DMS79 treated with DMSO at 0.1 percent for 48 hours (cell line): ENCODE measurements at regions not wholly inside any gene's neighbourhood (a gene's known extent, or its start where the extent isn't known, plus 50 kb on each side); places are given as distances from the start of the nearest gene placed in this dataset.
A peak's percentile ranks its signal among the peaks of the same experiment; 100 is the strongest.
"Not testable (repeated sequence)": the region's sequence is repeated elsewhere in the genome, so short reads cannot be mapped to it uniquely, and the experiment has no call there.

Source experiments
- DNase-seq: peaks from one replicate; lab custom pipeline; 2025; lab: John Stamatoyannopoulos, UW

DNA sequence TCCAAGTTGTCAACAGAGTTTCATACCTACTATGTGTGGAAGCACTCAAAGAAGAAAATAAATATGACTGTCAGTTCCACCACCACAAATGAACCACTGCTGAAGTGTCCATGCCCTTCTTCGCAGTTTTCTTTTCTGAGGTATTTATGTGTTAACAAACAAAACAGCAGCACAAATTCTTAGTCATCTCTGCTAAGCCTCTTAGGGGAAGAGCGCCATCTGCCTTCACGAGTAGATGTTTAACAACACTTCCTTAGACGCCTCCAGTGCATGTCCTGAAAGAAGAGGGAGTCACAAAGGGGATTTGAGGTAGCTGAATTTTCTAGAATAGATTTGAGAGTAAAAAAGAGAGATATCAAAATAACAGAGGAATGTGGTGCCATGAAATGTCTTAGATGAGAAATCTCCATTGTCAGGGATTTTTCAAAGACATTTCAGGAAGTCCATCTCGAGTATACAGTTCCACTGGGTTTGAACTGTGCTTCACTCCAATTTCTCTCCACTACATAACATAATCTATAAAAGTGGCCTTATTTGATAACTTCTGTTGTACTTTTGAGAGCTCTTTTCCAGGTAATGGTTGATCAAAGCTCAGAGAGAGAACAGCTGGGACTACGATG lies 775.3 kb upstream of the POM121L12 start:
- DNase-seq: no peak

DNA sequence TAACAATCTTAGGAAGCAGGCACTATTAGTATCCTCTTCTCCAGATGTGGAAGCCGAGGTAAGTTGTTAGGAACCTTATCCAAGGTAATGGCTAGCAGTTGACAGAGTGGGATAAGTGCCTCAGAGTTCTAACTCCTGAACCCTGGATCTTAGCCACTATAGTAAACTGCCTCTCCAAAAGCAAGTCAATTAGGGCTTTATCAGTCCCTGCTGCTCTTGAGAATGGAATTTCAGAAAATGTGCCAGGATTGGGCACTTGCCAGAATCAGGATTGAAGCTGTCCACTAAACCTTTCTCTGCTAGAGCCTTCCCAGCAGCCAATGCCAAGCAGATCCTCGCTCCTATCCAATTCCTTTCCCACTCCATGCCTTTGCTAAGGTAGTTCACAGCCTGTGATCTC lies 777.5 kb upstream of the POM121L12 start:
- DNase-seq: no peak

DNA sequence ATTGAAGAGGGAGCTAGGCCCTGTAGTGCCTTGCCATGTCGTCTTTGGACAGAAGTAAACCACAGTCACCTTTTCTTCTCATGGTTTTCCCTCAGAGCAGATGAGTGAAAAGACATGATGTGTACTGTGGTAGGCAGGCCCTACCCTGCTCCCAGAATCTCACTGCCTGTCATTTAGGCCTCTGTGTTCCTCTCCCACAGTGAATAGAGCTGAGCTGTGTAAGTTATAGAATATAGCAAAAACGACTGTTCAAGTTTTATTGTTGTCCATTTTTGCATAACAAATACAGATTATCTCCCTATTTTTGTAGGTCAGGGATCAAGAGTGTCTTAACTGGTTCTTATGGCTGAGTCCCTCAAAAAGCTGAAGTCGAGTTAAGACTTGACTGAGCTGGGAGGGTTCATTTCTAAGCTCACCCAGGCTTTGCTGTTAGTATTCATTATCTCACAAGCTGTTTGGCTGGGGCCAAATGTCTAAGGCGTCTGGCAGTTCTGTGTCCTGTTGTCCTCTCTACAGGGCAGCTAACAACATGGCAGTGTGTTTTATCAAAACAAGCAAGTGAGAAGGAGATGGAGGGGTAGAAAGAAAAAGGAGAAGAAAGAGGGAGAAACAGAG lies 780.9 kb upstream of the POM121L12 start:
- DNase-seq: no peak

DNA sequence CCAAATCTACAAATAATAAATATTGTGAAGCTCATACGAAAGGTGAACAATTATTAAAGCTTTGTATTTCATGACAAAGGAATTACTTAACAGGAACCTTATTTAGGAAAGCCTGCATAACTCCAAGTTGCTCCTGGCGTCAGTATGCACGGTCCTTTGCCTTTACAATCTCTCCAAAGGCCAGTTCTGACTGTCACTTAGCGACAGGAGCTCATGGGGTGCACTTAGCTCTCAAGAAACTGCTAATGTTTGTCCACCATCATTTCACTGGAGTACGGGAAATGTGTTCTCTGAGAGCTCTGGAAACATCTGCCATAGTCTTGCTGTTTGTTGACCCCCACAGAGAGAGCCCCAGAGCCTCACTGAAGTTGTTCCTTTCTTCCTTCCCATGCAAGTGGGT lies 781.5 kb upstream of the POM121L12 start:
- DNase-seq: no peak

DNA sequence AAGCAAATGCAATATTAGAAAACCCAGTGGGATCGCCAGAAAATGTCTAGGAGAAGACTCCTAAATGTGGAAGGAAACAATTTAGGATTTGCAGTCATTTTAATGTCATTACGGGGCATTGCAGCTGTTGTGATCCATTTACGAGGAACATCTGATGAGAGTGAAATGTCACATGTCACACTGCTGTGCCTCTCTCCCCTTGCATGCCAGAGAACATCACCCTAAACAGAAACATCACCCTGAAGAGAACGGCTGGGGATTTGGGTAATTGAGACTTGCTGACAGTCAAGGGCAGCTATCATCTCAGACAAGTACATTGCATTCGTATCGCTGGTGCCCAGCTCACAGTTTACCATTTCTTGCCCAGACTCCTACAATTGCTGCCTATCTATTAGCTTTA lies 785.7 kb upstream of the POM121L12 start:
- DNase-seq: no peak

DNA sequence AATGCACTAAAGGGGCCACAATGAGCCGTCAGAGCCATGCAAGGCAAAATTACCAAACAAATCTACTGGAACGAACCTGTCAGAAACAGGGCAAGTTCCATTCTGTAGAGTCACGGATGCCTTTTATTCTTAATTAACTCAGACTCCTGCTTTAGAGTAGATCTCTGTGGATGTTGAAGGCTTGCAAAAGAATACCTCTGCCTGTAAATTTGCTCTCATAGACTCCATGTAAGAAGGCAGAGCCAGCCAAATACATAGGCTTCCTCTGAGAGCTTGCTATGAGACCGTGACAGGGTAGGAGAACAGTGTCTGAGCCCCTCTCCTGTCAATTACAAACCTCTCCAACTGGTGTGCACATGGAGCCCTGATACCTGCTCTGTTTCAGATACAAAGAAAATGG lies 787.9 kb upstream of the POM121L12 start:
- no peak for DNase-seq

DNA sequence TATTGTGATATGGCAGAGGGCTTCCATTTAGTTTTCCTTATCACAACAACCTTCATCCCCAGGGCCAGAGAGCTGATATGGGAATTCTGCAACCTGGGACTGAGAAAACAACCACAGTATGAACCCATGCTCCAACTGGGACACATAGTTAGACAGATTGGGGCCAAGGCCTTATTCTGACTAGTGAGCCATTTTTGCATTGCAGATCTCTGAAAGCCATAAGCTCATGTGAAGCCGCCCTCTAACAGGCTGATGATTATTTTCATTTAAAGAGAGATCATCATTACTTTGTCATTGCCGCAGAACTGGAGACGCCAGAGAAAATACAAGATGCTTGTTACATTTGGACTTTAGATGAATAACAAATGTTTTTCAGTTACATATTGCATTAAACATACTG lies 791.7 kb upstream of the POM121L12 start:
- DNase-seq: no peak

DNA sequence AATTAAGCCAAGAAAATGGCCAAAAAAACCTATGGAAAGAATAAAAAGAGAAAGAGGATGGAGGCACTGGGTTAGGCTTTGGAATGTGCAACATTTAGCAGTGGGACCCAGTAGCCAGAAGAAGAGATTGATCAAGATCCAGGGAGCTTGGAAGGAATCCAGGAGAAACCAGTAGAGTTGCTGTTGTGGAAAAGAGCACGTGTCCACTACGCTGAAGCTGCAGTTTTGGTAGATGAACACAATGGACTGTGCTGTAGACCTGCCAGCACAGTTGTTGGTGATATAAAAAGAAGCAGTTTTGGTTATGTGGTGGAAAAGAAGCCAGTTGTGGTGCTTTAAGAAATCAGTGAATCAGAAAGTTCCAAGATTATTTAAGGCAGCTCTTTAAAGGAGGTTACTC lies 802.2 kb upstream of the POM121L12 start:
- DNase-seq: no peak

DNA sequence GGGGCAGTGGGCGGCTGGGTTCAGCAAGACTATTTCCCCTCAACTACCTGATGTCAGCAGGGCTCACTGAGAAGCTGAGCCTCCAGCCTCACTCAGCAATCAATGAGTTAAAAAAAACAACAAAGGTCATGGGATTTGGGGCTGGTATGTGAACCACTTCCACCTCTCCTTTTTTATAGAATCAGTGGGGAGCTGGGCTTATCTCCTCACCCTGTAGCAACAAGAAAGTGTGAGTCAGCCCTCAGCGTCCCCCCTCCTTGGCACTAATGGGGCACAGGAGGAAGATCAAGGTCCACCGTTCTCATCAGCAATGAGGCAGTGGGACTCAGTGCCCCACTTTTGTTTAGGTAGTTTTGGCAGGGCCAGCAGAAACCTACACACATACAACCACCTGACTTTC lies 823.5 kb upstream of the POM121L12 start:
- no peak for DNase-seq

DNA sequence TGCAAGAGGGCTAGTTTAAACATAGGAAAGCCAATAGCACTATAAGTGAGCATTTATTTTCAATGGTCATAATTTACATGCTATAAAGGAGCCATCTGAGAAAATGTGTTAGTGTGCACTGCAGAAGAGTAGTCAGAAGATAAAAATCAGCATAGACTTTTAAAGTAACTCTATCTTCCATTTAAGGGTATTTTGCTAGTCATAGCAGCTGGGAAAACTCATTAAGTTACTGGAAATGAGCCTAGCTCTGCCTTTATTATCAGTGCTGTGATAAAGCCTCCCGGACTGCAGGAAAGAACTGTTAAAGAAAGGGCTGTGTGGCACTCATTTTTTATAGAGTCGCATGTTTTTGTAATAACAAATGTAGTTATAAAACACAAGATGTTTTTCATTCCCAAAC lies 825.8 kb upstream of the POM121L12 start:
- no peak for DNase-seq

DNA sequence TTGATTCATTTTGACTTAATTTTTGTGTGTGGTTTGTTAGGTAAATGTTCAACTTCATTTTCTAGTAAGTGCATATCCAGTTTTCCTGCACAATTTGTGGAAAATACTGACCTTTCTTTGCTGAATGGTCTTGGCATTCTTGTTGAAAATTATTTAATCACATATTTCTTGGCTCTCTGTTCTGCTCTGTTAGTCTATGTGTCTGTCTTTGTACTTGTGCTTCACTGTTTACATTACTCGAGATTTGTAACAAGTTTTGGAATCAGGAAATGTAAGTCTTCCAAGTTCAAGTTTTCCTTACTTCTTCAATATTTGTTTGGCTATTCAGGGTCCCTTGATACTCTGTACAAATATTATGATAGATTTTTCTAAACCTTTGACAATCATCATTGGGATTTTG lies 838.2 kb upstream of the POM121L12 start:
- no peak for DNase-seq

DNA sequence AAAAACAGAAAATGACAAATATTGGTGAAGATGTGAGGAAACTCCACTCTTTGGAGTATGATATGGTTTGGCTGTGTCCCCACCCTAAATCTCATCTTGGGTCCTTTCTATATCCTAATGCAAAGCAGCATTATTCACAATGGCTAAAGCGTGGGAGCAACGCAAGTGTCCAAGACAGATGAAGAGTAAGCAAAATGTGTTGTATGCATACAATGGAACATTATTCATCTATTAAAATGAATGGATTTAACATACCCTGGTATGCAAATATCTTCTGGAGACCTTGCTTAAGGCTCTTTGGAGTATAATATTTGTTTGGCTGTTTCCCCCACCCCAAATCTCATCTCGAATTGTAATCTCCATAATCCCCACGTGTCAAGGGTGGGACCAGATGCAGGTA lies 839.8 kb upstream of the POM121L12 start:
- DNase-seq: no peak

DNA sequence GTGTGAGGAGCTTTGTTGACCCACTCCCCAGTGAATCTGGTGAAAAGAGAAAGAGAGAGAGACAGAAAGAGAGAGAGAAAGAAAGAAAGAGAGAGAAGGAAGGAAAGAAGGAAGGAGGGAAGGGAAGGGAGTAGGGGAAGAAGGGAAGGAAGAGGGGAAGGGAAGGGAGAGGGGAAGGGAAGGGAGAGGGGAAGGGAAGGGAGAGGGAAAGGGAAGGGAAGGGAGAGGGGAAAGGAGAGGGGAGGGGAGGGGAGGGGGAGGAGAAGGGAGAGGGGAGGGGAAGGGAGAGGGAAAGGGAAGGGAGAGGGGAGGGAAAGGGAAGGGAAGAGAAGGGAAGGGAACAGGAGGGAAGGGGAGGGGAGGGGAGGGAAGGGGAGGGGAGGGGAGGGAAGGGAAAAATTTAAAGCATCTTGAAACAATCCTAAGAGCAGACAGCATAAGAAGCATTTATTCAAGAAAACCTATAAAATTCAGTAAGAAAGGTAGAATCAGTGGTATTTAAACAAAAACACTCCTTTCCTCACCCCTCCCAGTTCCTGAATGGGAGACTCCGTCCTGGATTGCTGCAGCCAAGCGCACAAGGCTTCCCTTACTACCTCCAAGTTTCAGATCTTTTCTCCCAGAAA lies 846.2 kb upstream of the POM121L12 start:
- DNase-seq: no peak

DNA sequence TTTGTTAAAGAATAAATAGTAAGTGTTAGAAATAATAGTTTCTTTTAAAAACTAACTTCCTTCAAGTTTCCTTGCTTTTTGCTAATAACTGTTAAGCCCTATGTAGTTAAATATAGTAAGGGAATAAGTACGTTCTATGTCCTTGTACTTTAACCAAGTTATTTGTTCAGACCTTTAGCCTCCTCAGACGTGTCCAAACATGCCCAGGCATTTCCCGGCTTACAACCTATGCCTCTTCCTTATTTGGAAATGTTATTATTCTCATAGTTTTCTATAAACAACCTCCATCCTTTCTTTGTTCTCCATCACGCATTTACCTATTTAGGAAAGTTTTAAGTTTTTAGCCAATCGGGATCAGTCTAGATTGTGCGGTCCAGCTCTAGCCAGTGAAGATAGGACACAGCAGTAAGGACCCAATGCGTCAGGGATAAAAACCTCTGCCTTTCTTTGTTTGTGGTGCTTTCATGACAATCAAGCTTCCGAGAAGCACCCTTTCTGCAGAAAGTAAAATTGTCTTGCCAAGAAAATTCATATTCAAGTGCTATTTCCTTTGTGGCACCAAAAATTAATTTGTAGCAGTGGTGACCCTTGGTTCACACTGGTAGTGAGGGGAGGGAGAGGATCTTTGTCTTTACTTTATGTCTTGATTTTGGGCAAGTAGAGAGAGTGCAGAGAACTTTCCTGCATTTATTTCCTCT lies 851.3 kb upstream of the POM121L12 start:
- no peak for DNase-seq

DNA sequence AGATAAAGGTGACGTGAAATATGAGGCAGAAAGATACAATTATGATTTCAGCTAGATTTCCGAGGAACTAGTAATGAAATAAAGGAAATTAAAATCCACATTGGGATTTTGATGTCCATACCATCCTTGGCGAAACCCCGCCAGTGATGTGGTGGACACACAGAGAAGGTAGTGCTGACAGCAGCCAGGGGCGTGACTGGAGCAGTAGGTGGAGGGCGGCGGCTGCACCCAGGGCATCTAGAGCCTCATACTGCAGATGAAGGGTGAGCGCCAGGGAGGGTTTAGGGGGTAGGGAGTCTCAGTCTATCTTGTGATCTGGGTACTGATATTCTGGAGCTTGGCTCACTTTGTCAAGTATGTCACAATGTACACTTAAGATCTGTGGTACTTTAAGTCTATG lies 855.5 kb upstream of the POM121L12 start:
- DNase-seq: no peak

DNA sequence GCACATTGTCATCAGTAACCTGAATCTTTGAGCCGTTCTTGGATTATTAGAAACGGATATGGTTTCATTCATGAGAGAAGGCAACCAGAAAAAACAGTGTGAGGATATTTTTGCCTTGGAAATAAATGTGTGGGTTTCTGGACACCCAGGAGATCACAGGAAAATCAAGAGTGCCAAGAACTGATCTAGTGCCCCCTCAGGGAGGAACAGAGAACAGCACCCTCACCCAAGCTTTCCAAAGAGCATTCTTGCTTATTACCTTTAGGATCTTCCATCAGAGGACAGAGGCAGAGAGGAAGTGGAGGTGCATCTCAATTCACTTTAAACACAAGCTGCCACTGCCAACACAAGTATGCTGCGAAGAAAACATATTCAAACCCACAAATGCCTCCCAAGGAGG lies 851.5 kb upstream of the COBL start:
- DNase-seq: no peak

DNA sequence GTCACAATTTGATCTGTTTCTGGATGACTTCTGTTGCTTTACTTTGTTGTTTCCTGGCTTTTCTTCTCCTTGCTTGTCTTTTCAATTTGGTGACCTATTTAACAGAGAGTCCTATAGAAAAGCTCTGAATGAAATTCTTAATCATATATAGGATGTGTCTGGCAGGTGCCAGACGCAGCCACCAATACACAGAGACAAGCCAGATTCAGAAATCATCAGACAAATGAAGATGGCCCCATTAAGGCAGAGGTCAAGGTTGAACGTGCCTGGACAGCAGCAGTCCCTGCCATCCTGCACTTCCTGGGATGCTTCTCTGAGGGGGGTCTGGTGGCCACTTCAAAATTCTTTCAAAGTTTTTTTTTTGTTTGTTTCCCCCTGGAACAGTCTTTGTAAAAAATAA lies 846.7 kb upstream of the COBL start:
- DNase-seq: no peak

DNA sequence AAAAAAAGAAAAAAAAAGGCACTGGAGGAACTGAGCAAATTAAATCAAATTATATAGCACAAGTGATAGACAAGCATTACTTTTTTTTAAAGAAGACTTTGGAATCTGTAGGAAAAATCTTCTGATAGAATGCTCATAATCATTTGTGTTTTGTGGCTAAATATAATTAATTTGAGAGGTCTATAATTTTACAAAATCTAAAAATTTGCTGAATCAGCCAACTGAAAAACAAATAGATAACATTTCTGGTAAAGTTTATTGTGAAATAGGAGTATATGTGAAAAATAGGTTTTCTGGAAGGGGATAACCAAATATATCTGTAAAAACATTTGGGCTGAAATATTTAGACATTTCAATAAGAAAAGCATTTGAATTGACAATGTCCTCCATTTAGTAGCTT lies 844.9 kb upstream of the COBL start:
- DNase-seq: no peak

DNA sequence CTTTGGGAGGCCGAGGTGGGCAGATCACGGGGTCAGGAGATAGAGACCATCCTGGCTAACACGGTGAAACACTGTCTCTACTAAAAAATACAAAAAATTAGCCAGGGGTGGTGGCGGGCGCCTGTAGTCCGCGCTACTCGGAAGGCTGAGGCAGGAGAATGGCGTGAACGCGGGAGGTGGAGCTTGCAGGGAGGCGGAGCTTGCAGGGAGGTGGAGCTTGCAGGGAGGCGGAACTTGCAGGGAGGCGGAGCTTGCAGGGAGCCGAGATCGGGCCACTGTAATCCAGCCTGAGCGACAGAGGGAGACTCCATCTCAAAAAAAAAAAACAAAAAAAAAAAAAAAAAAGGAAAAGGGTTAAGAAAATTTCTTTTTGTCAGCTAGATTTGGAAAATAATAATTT lies 842.8 kb upstream of the COBL start:
- not testable (repeated sequence) for DNase-seq

DNA sequence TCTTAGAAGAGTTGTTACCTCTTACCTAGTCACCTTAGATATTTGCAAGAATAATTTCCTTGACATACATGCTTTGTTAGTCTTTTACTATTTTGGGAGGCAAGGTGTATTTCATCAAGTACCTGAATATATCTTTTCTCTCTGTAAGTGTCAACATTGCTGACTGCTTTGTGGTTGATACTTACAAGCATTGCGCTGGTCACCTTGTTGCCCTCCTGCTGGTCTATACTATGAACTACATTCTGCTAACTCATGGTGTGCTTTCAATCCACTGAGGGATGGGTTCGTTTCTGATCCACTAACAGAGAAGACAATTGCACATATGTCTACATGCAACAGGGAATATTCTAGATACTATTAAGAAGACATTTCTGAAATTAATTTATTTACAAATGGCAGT lies 837.8 kb upstream of the COBL start:
- DNase-seq: no peak

DNA sequence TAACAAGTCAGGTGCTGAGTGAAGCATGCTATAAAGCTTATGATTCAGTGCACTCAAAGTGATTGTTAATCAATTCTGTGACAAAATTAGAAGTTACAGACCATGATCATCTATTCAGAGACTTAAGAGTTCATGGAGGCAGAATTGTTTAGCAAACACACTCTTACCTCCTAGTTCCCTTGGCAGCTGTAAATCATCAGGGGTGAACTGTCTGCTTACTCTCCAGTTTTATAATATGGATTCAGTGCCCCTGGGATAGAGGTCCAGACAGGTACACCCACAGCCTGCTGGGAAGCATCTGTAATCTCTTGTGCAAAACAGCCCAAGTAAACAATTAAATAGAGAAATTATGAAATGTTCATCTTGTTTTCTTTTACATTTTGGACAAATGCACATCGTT lies 835.0 kb upstream of the COBL start:
- DNase-seq: peak; percentile 16

DNA sequence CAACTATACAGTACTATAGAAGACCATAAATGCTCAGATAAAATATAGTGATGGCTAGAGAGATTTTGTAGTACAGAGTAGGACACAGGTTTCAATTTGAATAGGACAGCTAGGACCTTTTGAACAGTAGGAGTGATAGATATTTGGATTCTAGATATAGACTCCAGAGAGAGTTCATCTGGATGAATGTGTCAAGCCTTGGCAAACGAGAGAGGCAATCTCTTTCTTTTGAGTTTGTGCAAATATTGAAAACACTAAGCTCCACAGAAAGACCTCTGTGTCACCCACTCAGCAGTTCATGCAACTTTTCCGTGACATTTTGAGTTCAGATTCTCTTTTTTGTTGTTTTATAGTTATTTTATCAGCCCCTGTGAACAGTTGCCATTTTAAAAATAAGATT lies 834.3 kb upstream of the COBL start:
- no peak for DNase-seq

DNA sequence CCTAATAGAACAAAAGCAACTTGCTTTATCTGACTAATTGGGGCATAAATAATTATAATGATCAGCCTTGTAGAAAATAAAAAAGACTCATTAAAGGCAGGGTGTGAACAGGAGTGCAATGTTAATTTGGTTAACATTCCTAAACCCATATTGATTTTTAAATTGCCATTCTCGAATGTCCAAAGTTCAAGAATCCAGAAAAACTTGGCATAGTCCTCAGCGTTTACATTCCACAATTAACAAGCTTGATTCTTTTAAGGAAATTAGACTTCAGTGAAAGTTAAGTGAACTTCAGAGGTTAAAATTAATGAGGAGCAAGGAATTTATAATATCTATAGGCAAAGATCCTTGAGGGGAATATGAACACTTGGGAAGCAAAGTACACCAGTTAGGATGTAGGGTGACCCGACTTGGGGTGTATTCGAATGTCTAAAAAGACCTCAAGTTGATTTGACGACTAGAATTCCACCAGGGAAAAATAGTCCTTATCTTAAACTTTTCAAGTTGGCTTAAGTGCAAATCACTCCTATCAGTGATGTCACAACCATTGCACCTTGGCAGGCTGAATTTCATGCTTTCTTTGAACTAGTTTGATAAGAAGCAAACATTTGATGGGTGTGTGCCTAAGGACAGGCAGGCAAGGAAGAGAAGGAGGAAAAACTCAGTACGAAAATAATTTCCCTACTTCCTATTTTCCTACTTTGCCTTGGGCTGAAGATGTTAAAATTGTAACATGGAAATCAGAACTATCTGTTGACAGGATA lies 830.4 kb upstream of the COBL start:
- no peak for DNase-seq
